Right lobe of liver (tissue), 4 donors: ENCODE measurements at regions not wholly inside any gene's neighbourhood (a gene's known extent, or its start where the extent isn't known, plus 50 kb on each side); places are given as distances from the start of the nearest gene placed in this dataset.

Source experiments
- POLR2A ChIP-seq: fragments of 450-650 bp; IDR thresholded peaks from one replicate; pipeline ENCODE4 v1.6.1; 2017; ENCODE audit warnings: antibody characterized with exemption, mild to moderate bottlenecking
- TF ChIP-seq, protein P1 (sequence below), 4 donors: fragments of 200-600 bp in 3 of 4; fragments of 450-650 bp in 1 of 4; IDR thresholded peaks; one replicate each; pipeline versions ENCODE4 v1.5.1 to v1.8.0; 2016 to 2022; ENCODE audit warnings: antibody characterized with exemption in 4 of 4, mild to moderate bottlenecking in 2 of 4
- donor health status: DM: no; HTN: no; CAD: no.
- donor health status: DM: no; HTN: no; CAD: no.
- donor health status: DM: no; HTN: yes; CAD: no.

DNA sequence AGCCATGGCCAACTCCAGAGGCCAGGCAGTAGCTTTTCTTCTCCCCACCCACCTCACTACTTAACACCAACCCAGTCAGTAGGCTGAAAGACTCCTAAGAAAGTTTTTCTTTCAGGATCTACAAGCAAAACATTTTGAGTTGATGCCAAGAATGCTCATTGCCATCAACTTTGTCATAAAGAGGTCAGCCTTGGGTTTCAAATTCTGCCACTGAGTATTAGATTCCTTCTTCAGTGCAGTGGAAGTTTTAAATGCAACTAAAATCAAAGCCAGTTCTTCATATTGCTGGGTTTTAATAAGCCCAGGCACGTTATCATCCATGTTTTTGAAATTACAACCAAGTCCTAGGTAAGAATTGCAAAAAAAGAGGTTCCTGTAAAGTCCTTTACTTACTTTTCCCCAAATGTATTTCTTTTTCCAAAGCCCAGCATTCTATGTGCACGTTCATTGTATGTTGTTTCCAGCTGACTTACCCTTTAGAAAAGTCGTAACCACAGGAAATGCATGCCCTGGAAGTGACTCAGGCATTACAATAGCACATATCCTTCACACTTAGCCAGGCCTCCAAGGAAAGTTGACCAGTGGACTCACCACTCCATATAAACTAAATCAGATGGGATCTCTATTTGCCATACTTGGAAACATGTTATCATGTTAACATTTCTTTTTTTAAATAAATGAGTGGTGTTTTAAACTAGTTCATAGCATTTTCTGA, 229.9 kb downstream of the SOX3 start:
- TF ChIP-seq, protein P1, sequence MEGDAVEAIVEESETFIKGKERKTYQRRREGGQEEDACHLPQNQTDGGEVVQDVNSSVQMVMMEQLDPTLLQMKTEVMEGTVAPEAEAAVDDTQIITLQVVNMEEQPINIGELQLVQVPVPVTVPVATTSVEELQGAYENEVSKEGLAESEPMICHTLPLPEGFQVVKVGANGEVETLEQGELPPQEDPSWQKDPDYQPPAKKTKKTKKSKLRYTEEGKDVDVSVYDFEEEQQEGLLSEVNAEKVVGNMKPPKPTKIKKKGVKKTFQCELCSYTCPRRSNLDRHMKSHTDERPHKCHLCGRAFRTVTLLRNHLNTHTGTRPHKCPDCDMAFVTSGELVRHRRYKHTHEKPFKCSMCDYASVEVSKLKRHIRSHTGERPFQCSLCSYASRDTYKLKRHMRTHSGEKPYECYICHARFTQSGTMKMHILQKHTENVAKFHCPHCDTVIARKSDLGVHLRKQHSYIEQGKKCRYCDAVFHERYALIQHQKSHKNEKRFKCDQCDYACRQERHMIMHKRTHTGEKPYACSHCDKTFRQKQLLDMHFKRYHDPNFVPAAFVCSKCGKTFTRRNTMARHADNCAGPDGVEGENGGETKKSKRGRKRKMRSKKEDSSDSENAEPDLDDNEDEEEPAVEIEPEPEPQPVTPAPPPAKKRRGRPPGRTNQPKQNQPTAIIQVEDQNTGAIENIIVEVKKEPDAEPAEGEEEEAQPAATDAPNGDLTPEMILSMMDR (IDR thresholded peaks at IDR 0.05) = no peak
- no peak for TF ChIP-seq POLR2A
